ENCODE measurements at regions not wholly inside any gene's neighbourhood (a gene's known extent, or its start where the extent isn't known, plus 50 kb on each side); places are given as distances from the start of the nearest gene placed in this dataset.

GRCh38 chr18:66826211-66826610 lies 222.3 kb upstream of the CDH19 start:
- peak; percentile 82 for DNase-seq

- DNase-seq = no peak
These were observed 221.5 kb upstream of the CDH19 start for GRCh38 chr18:66825347-66825746.

- DNase-seq = no peak
These were observed 215.3 kb upstream of the CDH19 start for GRCh38 chr18:66819235-66819634.

GRCh38 chr18:66813138-66813537 lies 209.2 kb upstream of the CDH19 start:
- DNase-seq = no peak

GRCh38 chr18:66795051-66795450 lies 191.2 kb upstream of the CDH19 start:
- no peak for DNase-seq

- DNase-seq = no peak
These were observed 188.6 kb upstream of the CDH19 start for GRCh38 chr18:66792466-66792865.

GRCh38 chr18:66780609-66781008 lies 176.7 kb upstream of the CDH19 start:
- DNase-seq = no peak

- no peak for DNase-seq
These were observed 174.2 kb upstream of the CDH19 start for GRCh38 chr18:66778048-66778447.

- no peak for DNase-seq
These were observed 165.5 kb upstream of the CDH19 start for GRCh38 chr18:66769375-66769774.

- DNase-seq = no peak
These were observed 160.3 kb upstream of the CDH19 start for GRCh38 chr18:66764230-66764629.

GRCh38 chr18:66761166-66761565 lies 157.3 kb upstream of the CDH19 start:
- no peak for DNase-seq

- no peak for DNase-seq
These were observed 156.7 kb upstream of the CDH19 start for GRCh38 chr18:66760559-66760958.

GRCh38 chr18:66759050-66759828 lies 155.3 kb upstream of the CDH19 start:
- DNase-seq = no peak

GRCh38 chr18:66757946-66758345 lies 154.1 kb upstream of the CDH19 start:
- DNase-seq = no peak

GRCh38 chr18:66754335-66754734 lies 150.4 kb upstream of the CDH19 start:
- DNase-seq = no peak

GRCh38 chr18:66752733-66753132 lies 148.8 kb upstream of the CDH19 start:
- no peak for DNase-seq

- DNase-seq = no peak
These were observed 145.7 kb upstream of the CDH19 start for GRCh38 chr18:66749481-66750035.

GRCh38 chr18:66749030-66749429 lies 145.1 kb upstream of the CDH19 start:
- no peak for DNase-seq

GRCh38 chr18:66742832-66743231 lies 138.9 kb upstream of the CDH19 start:
- no peak for DNase-seq

GRCh38 chr18:66735933-66736332 lies 132.0 kb upstream of the CDH19 start:
- DNase-seq = no peak

GRCh38 chr18:66734451-66734850 lies 130.6 kb upstream of the CDH19 start:
- DNase-seq = no peak

- no peak for DNase-seq
These were observed 128.0 kb upstream of the CDH19 start for GRCh38 chr18:66731890-66732289.

GRCh38 chr18:66729442-66730239 lies 125.8 kb upstream of the CDH19 start:
- DNase-seq = no peak

GRCh38 chr18:66728951-66729350 lies 125.1 kb upstream of the CDH19 start:
- no peak for DNase-seq
